NCI-H748 (cell line): ENCODE measurements at regions not wholly inside any gene's neighbourhood (a gene's known extent, or its start where the extent isn't known, plus 50 kb on each side); places are given as distances from the start of the nearest gene placed in this dataset.

ENCODE experiments used
- DNase-seq: peaks from one replicate; lab custom pipeline; 2025; ENCODE audit not compliant: unreplicated experiment; lab: John Stamatoyannopoulos, UW

DNA sequence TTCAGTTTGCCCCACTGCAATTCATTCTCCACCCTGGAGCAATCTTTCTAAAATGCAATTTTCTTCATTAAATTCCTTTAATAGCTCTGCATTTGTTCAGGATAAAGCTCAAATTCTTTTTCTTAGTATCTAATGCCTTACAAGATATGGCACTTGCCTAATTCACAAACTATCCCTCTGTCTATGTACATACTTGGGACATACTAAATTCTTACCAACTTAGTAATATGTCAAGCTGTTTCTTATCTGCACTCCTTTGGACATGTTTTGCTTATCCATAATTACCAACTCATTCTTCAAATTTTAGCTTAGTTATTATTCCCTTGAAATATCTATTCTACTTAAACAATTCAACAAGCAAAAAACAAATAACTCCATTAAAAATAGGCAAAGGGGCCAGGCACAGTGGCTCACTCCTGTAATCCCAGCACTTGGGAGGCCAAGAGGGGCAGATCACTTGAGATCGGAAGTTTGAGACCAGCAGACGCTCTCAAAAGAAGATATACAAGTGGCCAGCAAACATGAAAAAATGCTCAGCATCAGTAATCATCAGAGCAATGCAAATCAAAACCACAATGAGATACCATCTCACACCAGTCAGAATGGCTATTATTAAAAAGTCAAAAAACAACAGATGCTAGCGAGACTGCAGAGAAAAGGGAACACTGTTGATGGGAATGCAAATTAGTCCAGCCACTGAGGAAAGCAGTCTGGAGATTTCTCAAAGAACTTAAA, 96.9 kb downstream of the FAM76B start:
- DNase-seq: no peak

DNA sequence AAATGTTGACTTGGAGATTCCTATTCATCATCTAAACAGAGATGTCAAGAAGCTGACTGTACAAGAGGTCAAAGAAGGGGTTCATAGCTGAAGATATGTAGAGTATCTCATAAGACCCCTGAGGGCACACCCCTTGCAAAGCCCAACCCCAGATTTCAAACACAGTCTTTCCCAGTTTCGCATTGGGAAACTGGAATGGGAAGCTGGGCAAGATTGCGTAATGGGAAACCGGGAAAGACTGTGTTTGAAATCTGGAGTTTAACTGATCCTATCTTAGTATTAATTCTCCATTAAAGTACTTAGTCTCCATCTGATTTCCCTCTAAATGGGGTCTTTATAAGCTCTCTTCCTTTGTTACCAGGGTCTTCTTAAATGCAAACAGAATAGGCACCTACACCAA, 99.5 kb downstream of the FAM76B start:
- no peak for DNase-seq

DNA sequence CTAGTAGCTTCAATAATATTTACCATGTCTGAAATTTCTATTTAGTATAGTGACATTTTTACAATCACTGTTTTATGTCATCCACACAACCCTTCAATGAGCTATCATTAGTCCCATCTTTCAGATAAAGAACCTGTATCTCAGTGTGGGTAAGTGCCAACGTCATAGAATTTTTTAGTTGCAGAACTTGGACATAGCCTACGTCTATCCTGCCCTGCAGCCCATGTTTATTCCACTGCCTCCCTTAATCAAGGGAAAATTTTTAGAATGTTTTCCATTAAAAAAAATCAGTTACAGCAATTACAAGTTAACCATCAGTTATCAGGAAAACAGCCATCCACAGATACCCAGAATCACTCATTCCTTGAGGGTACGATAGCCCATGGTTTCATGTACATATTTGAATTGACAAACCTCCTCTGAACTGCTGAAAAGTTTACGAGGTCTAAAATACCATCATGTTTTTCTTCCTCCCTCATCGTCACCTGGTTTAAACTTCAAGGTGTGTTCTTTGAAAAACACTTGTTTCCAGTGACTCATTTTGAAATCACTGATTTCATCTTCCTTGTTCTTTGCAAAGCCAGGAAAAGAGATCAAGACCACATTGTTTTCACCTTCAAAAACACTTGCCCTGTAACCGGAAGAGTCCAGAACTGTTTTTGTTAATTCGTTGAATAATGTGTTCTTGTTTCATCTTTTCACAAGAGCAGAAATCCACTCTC, 100.9 kb downstream of the FAM76B start:
- DNase-seq: no peak

DNA sequence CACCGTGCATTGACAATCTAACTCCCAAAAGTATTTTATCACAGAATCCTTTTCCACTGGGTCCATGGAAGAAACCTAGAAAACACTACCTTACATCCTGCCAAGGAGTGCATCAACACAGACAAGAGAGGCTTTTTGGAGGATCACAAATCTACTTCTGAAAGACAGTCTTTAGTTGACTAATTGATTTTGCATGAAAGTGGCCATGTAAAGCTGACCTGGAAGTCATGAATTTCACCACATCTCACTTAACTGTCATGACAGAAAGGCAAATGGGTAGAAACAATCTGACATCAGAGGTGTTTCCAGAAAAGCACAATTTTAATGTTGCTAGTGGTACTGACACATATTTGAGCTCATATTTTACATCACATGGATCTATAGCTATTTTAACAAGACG, 101.6 kb downstream of the FAM76B start:
- no peak for DNase-seq

DNA sequence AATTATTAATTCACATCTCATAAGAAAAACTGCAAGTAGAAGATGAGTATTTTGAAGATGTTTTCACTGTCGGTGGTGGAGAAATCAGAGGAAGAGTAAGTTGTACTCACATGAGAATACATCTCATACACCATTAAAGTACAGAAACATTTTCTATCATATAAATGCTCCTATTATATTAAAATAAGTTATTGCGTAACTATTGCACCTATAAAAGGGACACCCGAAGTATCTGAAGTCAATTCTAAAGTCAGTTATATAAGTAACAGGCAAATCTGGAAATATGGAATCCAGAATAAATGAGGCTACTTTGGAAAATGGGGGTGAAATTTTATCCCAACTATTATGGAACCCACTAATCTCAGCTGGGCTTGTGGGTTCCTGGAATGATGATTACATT, 103.3 kb downstream of the FAM76B start:
- DNase-seq: no peak

DNA sequence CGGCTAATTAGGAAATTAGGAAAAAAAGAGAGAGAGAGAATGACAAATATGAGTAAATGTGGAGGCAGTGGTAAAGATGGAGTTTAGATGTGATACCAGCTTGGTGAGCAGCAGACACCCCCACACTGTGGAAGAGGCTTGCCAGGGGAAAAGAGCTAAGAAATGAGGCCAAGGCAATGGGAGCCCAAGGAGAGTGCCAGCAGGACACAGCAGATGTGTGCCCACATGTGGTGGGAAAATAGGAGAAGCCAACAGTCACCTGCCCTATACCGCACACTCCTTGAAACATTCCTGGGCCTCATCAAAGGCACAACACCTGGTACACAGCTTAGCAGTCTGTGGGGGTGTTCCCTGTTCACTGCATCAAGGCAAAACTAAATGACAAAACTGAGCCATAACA, 104.9 kb downstream of the FAM76B start:
- DNase-seq: no peak

DNA sequence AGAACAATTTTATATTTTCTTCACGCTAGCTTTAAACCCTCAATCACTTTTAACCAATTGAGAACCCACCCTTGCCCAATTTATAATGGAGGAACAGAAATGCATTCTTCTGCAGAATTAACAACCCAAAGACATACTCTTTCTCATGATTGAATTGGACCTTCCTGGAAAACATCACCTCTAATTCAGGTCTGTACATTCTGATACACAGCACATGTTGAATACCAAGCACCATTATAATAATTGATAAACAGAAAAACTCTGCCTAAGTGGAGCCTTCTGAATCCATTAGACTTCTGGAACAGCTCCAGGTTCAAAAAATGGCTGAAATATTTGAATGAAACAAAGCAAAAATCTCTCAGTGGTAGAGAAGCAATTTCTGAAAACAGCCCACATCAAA, 105.4 kb downstream of the FAM76B start:
- DNase-seq: no peak

DNA sequence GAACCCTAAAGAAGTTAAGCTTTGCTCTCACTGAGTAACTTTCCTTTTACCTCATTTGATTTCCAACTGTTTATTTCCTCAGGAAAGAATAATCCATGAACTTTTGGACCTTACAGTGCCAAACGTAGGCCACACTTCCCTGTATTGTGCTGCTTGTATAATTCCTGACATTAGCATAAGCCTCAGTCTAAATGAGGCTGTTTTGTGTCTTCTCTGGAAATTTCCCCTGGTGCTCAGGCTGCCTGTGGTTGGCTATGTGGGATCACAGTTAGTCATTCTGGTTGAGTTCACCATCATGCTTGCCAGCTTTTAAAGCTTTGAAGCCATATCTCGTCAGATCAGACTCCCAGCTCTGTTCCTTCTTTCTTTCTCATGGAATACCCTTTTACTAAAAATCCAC, 107.0 kb downstream of the FAM76B start:
- DNase-seq: no peak

DNA sequence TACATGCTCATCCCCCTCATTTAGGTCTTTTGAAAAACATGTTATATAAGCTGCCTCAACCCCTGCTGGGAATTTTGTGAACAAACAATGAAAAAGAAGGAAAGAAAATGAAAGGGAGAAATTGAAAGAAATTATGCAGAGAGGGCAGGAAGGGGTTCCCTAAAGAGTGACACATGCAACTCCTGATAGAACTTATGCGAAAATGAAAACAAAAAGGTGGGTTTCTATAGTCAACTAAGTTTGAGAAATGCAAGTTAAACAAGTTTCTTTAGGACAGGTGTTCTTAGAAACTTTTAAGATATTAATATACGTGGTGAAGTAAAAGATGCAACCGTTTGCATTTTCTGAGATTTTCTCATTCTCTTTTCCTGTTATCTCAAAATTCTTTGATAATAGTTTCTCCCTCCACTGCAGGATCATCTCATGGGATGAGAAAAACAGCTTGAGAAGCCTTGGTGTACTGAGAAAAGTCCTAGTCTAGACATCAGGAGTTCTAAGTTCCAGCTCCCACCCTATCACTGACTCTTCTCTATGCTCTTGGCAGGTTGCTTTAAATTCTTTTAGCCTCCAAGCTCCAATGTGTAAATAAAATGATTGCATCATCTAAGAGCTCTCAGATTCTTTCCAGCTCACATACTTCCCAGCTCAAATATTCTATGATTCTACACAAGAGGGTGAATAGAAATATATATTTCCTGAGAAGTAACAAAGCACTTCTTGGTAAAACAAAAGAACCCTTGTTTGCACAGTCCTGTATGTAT, 109.2 kb downstream of the FAM76B start:
- no peak for DNase-seq

DNA sequence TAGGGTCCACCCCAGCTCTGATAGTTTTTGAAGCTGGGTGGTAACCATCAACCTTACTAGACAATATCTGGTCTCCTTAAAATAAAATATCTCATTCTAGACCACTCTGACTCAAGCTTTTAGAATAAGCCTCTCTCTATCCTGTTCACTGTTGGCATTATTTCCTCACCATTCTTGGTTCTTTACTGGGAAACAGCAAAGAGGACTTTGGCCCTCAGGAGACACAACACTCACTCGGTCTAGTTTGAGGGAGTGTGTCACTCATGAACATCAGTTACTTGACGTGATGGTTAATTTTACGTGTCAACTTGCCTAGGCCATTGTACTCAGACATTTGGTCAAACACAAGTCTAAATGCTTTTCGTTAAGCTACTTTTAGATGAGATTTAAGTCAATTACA, 110.6 kb downstream of the FAM76B start:
- no peak for DNase-seq

DNA sequence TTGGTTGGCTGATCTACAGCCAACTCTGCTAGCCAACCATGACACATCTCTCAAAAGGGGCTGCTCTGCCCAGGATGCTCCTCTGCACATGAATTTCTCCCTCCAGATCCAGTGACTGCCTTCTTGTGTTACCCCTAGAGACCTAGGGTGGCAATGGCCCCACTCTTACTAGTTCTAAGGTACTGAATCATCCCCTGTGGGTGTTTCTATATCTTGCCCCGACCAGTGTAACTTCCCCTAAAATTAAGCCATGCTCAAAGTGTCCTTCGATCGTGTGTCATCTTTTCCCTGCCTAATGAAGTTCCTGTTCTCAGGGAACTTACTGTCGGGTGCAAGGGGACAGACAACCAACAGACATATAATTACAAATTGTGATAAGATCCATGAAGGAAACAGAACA, 113.3 kb downstream of the FAM76B start:
- no peak for DNase-seq

DNA sequence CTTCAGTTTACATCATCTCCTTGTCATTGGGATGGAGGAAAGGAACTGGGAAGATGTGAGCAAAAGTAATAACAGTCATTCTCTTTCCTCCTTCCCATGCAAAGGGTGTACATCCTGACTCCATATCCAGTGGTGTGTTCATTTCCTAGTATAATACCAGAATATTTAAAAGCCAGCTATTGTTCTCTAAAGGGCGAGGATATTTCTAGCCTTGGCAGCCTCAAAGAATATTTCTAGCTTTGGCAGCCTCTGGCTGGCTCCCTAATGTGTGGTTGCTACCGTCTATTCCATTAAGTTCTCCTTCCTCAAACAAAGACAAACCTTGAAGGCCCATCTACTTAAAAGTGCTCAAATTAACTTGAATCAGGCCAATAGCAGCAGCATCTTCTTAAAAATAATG, 114.0 kb downstream of the FAM76B start:
- DNase-seq: no peak

DNA sequence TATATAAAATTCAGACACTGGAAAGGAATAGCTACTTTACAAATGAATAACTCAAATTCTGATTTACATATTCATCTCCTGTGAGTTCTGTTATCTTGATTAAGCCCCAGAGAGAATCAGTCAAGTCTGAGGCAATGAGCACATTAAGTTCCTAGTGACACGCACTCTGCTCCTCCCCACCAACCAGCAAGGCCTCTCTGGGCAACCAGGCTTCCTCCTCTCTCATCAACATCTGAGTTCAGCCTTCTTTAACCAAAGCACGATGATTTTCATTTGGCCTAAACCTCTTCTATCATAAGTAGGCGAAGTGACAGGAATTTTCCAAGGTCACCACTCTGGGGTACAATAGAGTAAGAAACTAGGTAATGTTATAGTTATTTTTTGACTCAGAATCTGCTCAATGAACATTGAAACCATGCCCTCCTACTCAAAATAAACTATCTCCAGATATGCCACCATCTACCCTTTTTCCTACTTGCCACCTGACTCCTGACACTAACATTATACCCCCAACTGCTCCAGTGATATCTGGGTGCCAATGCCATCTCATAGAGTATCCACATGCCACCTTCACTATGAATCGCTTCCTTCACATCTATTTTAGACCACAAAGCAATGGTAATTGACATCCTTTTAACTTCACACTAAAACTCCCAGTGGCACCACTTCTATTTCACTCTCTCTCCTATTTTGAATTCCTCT, 114.8 kb downstream of the FAM76B start:
- DNase-seq: no peak

DNA sequence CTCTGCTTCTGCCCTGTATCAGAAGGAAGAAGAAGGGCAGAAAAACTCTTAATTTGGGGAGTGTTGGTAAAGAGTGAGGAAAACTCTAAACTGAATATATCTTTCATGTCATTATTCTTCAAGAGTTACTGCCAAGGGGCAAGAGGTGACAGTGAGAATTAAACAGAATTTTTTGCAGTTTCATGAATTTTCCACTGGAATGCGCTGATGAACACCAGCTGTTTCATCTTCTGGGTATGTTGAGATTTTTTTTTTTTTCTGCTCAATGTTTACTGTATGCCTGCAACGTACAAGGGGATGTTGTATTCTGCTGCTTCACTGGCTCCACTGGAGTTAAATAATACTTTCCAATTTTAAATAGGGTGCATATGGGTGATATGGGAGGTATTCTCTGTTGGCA, 117.8 kb downstream of the FAM76B start:
- DNase-seq: no peak

DNA sequence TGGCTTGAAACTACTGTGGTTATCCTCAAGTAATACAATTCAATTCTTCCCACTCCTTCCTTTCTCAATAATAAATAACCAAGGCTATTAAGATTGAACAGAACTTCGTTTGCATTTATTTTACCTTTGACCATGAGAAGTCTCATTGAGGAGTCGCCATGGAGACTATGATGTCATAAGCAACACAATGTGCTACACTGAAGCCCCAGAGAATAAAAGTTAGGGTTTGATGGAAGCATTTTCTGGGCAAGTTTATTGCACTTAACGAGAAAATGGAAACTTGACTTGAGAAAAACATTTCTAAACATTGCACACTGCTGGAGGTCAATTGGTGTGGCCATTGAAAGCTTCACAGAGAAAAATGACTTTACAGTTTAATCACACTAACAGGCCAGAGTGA, 121.5 kb downstream of the FAM76B start:
- no peak for DNase-seq

DNA sequence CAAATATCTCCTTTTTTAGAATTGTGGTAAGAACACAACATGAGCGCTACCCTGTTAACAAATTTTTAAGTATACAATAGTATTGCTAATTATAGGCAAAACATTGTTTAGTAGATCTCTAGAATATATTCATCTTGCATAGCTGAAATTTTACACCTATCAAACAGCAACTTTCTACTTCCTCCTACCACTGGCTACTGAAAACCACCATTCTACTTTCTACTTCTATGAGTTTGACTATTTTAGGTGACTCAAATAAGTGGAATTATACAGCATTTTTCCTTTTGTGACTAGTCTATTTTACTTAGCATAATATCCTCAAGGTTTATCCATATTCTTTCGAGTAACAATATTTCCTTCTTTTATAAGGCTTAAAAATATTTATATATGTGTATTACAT, 128.4 kb downstream of the FAM76B start:
- no peak for DNase-seq

DNA sequence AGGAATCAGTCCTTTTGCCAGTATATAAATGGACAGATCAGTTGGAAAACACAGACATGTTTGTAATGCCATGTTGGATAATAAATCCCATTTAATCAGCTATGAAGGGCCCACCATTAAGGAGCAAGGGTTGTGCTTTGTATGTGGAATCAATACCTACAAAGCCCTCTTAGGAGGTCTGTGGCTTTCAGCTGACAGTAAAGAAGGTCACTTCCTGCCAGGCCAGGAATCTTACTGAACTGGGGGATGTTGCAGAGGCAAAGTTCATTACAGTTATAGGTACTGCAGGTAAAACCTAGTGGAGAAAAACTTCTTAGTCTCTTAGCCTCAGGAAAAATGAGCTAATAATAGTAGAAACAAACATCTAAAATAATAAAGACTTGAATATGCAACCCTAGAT, 129.5 kb downstream of the FAM76B start:
- no peak for DNase-seq

DNA sequence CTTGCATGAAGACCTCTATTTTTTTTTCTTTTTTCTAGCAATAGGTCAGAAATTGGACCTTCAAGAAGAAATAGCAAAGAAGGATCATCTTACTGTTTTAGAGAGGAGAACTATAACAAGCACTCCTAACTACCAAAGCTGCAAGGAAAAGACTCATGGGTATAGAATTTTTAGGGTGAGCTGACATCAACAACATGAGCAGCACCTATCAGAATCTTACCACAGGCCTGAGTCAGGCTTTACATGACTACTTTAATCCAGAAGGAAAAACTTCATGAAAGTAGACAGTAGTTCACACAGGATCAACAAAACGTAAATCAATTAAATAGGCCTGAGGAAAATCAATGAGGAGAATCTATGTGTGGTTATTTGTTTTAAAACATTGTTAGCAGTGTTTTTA, 130.5 kb downstream of the FAM76B start:
- no peak for DNase-seq

DNA sequence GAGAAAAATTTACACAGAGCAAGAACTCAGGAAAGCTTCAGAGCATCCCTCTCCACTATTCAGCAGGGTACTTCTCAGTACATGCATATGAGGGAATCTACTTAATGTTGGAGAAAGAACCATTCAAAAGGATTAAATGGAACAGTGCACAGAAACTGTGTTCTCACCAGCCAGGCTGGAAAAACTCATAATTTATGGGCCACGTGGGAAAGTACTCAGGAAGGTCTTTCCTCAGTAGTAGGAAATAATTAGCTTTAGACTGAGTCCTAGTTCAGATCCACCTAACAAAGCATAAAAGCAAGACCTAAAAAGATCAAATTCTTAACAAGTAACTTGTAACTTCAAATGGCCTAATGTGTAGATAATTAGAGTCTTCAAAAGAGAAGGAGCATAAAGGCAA, 134.0 kb downstream of the FAM76B start:
- no peak for DNase-seq

DNA sequence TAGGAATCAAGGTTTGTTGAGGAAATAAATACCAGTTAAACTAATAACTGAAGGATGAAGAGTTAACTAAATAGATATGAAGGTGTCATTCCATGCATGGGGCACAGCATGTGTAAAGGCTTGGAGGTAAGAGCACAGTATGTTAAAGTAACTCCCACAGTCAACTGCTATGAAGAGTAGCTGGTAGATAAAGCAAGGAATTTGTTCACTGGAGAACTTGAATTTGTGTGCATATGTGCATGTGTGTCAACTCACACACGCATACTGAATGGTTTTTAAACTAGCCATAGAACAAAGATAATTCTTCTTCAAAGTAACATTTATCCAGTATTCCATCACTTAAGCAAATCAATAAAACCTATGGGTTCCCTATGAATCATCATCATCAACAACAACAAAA, 135.9 kb downstream of the FAM76B start:
- no peak for DNase-seq

DNA sequence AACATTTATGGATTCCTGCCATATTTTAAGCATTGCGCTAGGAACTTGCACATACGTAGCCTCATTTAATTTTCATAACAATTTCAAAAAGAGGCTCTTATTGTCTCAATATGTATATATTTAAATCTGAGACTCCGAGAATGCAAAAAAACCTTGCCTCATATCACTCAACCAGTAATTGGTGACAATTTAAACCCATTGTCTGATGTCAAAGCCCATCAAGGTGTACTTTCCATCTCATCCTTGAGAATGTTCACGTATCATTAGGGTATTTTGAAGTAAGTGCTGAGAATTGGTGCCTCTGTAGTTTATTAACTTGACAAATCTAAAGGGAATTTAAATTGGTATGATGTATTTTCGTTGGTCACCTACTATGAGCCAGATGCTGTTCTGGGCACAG, 136.5 kb downstream of the FAM76B start:
- DNase-seq: no peak
